ENCODE measurements at regions not wholly inside any gene's neighbourhood (a gene's known extent, or its start where the extent isn't known, plus 50 kb on each side); places are given as distances from the start of the nearest gene placed in this dataset.
"Not testable (repeated sequence)": the region's sequence is repeated elsewhere in the genome, so short reads cannot be mapped to it uniquely, and the experiment has no call there.

GRCh38 chr5:27130587-27130986, 92.2 kb upstream of the CDH9 start:
- no peak for DNase-seq

GRCh38 chr5:27129926-27130325, 91.5 kb upstream of the CDH9 start:
- DNase-seq: no peak

DNA sequence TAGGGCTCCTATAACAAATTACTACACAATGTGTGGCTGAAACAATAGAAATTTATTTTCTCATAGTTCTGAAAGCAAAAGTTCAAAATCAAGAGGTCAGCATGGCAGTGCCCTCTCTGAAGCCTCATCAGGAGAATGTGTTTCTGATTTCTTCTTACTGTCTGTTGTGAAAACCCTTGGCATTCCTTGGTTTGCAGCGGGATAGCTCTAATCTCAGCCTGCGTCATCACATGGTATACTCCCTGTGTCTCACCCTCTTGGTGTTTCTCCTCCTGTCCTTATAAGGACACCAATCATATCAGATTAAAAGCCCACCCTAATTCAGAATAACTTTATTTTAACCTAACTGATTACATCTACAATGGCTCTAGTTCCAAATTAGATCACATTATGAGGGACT, 87.5 kb upstream of the CDH9 start:
- DNase-seq: no peak

DNA sequence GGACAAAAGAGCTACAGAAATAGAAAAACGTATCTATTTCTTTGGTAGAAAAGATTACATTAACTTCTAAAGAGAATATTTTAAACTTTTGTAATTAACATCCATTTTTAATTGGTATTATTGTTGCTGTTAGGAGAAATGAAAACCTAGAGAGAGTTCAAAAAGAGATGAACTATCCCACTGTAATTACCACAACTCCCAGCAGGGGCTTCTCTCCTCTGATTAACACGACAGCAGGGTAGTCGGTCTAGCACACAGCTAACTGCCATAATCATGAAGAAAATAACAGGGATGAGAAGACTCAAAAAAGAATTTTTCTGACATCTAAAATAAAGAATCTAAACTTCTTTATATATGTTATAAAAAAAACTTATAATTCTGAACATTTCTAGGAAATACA, 86.2 kb upstream of the CDH9 start:
- no peak for DNase-seq

- not testable (repeated sequence) for DNase-seq
These were observed 81.4 kb upstream of the CDH9 start for GRCh38 chr5:27119736-27120321.

DNA sequence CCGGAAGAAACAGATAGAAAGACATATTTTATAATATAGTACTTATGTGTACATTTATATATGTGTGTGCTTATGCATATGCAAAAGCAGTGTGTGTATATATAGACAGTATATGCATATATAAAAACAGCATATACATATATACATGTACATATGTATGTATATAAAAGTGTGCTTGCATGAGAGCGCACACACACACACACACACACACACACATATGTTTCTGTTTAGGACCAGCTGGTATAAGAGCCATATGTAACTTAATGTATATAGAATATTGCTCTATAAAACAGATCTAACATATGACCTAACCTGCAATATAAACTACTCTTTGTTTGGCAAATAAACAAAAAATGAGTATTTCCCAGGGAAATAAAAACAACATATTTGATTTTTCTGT, 65.1 kb upstream of the CDH9 start:
- no peak for DNase-seq

GRCh38 chr5:27095761-27096160, 57.4 kb upstream of the CDH9 start:
- not testable (repeated sequence) for DNase-seq

DNA sequence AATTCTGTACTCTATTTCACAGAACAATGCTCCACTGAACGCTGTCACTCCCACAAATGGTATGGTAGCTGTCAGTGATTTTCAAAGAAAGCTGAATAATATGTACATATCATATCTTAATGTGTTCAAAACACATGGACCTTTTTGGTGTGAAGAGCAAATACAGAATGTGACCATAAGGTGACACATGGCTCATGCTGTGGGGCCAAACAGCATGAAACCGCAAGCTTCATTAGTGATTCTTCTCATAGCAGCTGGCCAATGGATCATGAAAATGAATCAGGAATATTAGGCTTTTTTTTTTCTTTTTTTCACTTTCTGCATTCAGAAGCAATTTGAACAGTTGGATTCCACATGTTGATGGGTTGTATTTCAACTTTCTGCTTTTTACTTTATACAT, 54.9 kb upstream of the CDH9 start:
- DNase-seq: no peak

DNA sequence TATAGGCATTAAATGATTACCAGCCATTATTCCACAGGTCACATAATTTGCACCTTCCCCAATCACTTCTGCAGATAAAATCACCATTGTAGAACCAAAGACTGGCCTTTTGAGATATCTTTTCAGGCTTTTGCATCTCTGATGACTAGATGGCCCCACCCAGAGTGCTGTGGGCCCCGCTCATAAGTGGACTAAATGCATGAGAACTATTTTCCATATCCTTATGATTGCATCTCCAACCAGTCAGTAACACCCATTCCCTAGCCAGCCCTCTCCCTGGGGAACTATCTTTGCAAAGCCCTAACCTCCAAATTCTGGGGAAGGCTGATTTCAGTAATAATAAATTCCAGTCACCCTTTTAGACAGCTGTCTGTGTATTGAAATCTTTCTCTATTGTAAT, 53.5 kb upstream of the CDH9 start:
- no peak for DNase-seq

GRCh38 chr5:27088822-27089221, 50.4 kb upstream of the CDH9 start:
- not testable (repeated sequence) for DNase-seq
